RWPE2 (cell line): ENCODE measurements at regions not wholly inside any gene's neighbourhood (a gene's known extent, or its start where the extent isn't known, plus 50 kb on each side); places are given as distances from the start of the nearest gene placed in this dataset.

Experiments used
- ATAC-seq: fragments of 200-7000 bp; cut with Tn5 transposase; 3 replicates; pipeline ENCODE4 v1.9.1; 2021; ENCODE audit warnings: low read depth
- DNase-seq: peaks from one replicate; pipeline ENCODE4 v3.0.0-alpha.2; 2020; ENCODE audit warnings: low spot score
- H3K27ac ChIP-seq: fragments of 450-650 bp; 2 replicates; pipeline ENCODE4 v1.5.1; 2017; ENCODE audit warnings: mild to moderate bottlenecking; ENCODE audit not compliant: poor library complexity, severe bottlenecking
- H3K27me3 ChIP-seq: fragments of 250-450 bp; sonication (Bioruptor Pico); 2 replicates; pipeline ENCODE4 v1.5.1; 2021; ENCODE audit warnings: mild to moderate bottlenecking, moderate library complexity; ENCODE audit not compliant: insufficient read depth, poor library complexity, severe bottlenecking
- H3K36me3 ChIP-seq: fragments of 250-450 bp; sonication (Bioruptor Pico); 2 replicates; pipeline ENCODE4 v1.5.1; 2020; ENCODE audit warnings: low read depth, mild to moderate bottlenecking, moderate library complexity
- H3K4me1 ChIP-seq: fragments of 250-450 bp; sonication (Bioruptor Pico); 2 replicates; pipeline ENCODE4 v1.5.1; 2021; ENCODE audit warnings: mild to moderate bottlenecking, moderate library complexity; ENCODE audit not compliant: insufficient read depth, poor library complexity, severe bottlenecking
- H3K4me3 ChIP-seq: fragments of 250-450 bp; sonication (Bioruptor Pico); 2 replicates; pipeline ENCODE4 v1.5.1; 2021; ENCODE audit warnings: mild to moderate bottlenecking, moderate library complexity; ENCODE audit not compliant: severe bottlenecking
- H3K9me3 ChIP-seq: fragments of 250-450 bp; sonication (Bioruptor Pico); 2 replicates; pipeline ENCODE4 v1.5.1; 2021; ENCODE audit warnings: mild to moderate bottlenecking, moderate library complexity; ENCODE audit not compliant: severe bottlenecking
- CTCF ChIP-seq: fragments of 450-650 bp; IDR thresholded peaks from one replicate; pipeline ENCODE4 v1.5.1; 2017; ENCODE audit warnings: mild to moderate bottlenecking, moderate library complexity; ENCODE audit not compliant: poor library complexity, severe bottlenecking

- Histone ChIP-seq H3K4me1 (no peaks in the 10 kb centered on the region), H3K4me3 (no peak overlapping the region), H3K27ac (no peak overlapping the region), H3K27me3 (no peaks in the 10 kb centered on the region), H3K9me3 (no peaks in the 10 kb centered on the region), H3K36me3 (no peaks in the 10 kb centered on the region)
- DNase-seq (no peak), ATAC-seq (no peak)
- no peak for TF ChIP-seq CTCF
Observed at GRCh38 chr16:79897453-79898146, 297.1 kb upstream of the MAF start.

- ATAC-seq: no peak
- no peaks in the 10 kb centered on the region for H3K4me1 ChIP-seq
Observed at GRCh38 chr16:79897104-79897452, 296.5 kb upstream of the MAF start.

GRCh38 chr16:79895917-79896203 is 295.3 kb upstream of the MAF start:
- no peaks in the 10 kb centered on the region for H3K36me3 ChIP-seq
- H3K27me3 ChIP-seq: no peaks in the 10 kb centered on the region
- H3K4me3 ChIP-seq: no peak overlapping the region
- H3K9me3 ChIP-seq: no peaks in the 10 kb centered on the region
- no peaks in the 10 kb centered on the region for H3K4me1 ChIP-seq
- ATAC-seq (no peak), DNase-seq (no peak)
- H3K27ac ChIP-seq: no peak overlapping the region
- no peak for TF ChIP-seq CTCF

More at GRCh38 chr16:79897104-79897452, 296.5 kb upstream of the MAF start:
- no peak for DNase-seq
- no peak for TF ChIP-seq CTCF
- H3K36me3 ChIP-seq: no peaks in the 10 kb centered on the region
- no peaks in the 10 kb centered on the region for H3K27me3 ChIP-seq
- no peak overlapping the region for H3K27ac ChIP-seq
- no peaks in the 10 kb centered on the region for H3K9me3 ChIP-seq
- H3K4me3 ChIP-seq: no peak overlapping the region

- Histone ChIP-seq H3K36me3 (no peaks in the 10 kb centered on the region), H3K4me1 (no peaks in the 10 kb centered on the region), H3K27ac (no peak overlapping the region), H3K27me3 (no peaks in the 10 kb centered on the region), H3K4me3 (no peak overlapping the region), H3K9me3 (no peaks in the 10 kb centered on the region)
- no peak for ATAC-seq
- TF ChIP-seq CTCF: no peak
- no peak for DNase-seq
Observed at GRCh38 chr16:79895053-79895916, 294.7 kb upstream of the MAF start.

GRCh38 chr16:79893445-79893844 is 292.9 kb upstream of the MAF start:
- Histone ChIP-seq H3K4me3 (no peak overlapping the region), H3K9me3 (no peaks in the 10 kb centered on the region), H3K36me3 (no peaks in the 10 kb centered on the region), H3K27me3 (no peaks in the 10 kb centered on the region), H3K27ac (no peak overlapping the region), H3K4me1 (no peaks in the 10 kb centered on the region)
- ATAC-seq (no peak), DNase-seq (no peak)
- TF ChIP-seq CTCF: no peak
